SK-N-SH treated with all-trans-retinoic acid at 6 μM for 48 hours (cell line): ENCODE measurements at regions not wholly inside any gene's neighbourhood (a gene's known extent, or its start where the extent isn't known, plus 50 kb on each side); places are given as distances from the start of the nearest gene placed in this dataset.

Experiments
- ATAC-seq: fragments of 200-7000 bp; cut with Tn5 transposase; 3 replicates; pipeline ENCODE4 v1.9.1; 2020; ENCODE audit warnings: mild to moderate bottlenecking, moderate library complexity
- BACH2 ChIP-seq: fragments of 250-450 bp; sonication (Bioruptor Pico); IDR thresholded peaks from 2 replicates; pipeline ENCODE4 v1.9.0; 2021; ENCODE audit warnings: mild to moderate bottlenecking, borderline replicate concordance
- CSDC2 ChIP-seq: fragments of 250-450 bp; sonication (Bioruptor Pico); IDR thresholded peaks from 2 replicates; pipeline ENCODE4 v1.5.0; 2020; ENCODE audit warnings: mild to moderate bottlenecking, moderate library complexity
- ESRRG ChIP-seq: fragments of 250-450 bp; sonication (Bioruptor Pico); IDR thresholded peaks from 2 replicates; pipeline ENCODE4 v1.6.1; 2021; ENCODE audit warnings: mild to moderate bottlenecking
- GLIS3 ChIP-seq: fragments of 250-450 bp; sonication (Bioruptor Pico); IDR thresholded peaks from 2 replicates; pipeline ENCODE4 v1.5.0; 2020; ENCODE audit warnings: mild to moderate bottlenecking, moderate library complexity
- ISL1 ChIP-seq: fragments of 250-450 bp; sonication (Bioruptor Pico); IDR thresholded peaks from 2 replicates; pipeline ENCODE4 v2.1.2; 2022; ENCODE audit warnings: mild to moderate bottlenecking, moderate library complexity
- OSR1 ChIP-seq: fragments of 250-450 bp; sonication (Bioruptor Pico); IDR thresholded peaks from 2 replicates; pipeline ENCODE4 v1.8.0; 2022; ENCODE audit warnings: moderate library complexity, mild to moderate bottlenecking, inconsistent platforms
- PATZ1 ChIP-seq: fragments of 250-450 bp; sonication (Bioruptor Pico); IDR thresholded peaks from 2 replicates; pipeline ENCODE4 v1.8.0; 2020; ENCODE audit warnings: mild to moderate bottlenecking, moderate library complexity, borderline replicate concordance
- PPARA ChIP-seq: fragments of 250-450 bp; sonication (Bioruptor Pico); IDR thresholded peaks from 2 replicates; pipeline ENCODE4 v1.5.0; 2020; ENCODE audit warnings: mild to moderate bottlenecking, borderline replicate concordance
- RARB ChIP-seq: fragments of 250-450 bp; sonication (Bioruptor Pico); IDR thresholded peaks from 2 replicates; pipeline ENCODE4 v1.8.0; 2021; ENCODE audit warnings: mild to moderate bottlenecking, moderate library complexity
- SNAI2 ChIP-seq: fragments of 250-450 bp; sonication (Bioruptor Pico); IDR thresholded peaks from 2 replicates; pipeline ENCODE4 v1.5.0; 2020; ENCODE audit warnings: mild to moderate bottlenecking, moderate library complexity
- TCF4 ChIP-seq: fragments of 250-450 bp; sonication (Bioruptor Pico); IDR thresholded peaks from 2 replicates; pipeline ENCODE4 v1.8.0; 2021; ENCODE audit warnings: mild to moderate bottlenecking, moderate library complexity, borderline replicate concordance
- TOX ChIP-seq: fragments of 250-450 bp; sonication (Bioruptor Pico); IDR thresholded peaks from 2 replicates; pipeline ENCODE4 v1.8.0; 2021; ENCODE audit warnings: mild to moderate bottlenecking, moderate library complexity, borderline replicate concordance
- ZFP3 ChIP-seq: fragments of 250-450 bp; sonication (Bioruptor Pico); IDR thresholded peaks from 2 replicates; pipeline ENCODE4 v1.5.0; 2020; ENCODE audit warnings: mild to moderate bottlenecking, moderate library complexity
- ZFP30 ChIP-seq: fragments of 450-650 bp; formaldehyde crosslinking; IDR thresholded peaks from 2 replicates; pipeline ENCODE4 v1.5.0; 2022; ENCODE audit warnings: mild to moderate bottlenecking, moderate library complexity
- ZNF565 ChIP-seq: fragments of 450-650 bp; formaldehyde crosslinking; conservative IDR thresholded peaks from 2 replicates; pipeline ENCODE4 v1.5.0; 2020; ENCODE audit warnings: low read depth, mild to moderate bottlenecking, moderate library complexity
- ZNF70 ChIP-seq: fragments of 450-650 bp; formaldehyde crosslinking; IDR thresholded peaks from 2 replicates; pipeline ENCODE4 v1.5.0; 2020; ENCODE audit warnings: mild to moderate bottlenecking, moderate library complexity
- ZNF8 ChIP-seq: fragments of 450-650 bp; formaldehyde crosslinking; IDR thresholded peaks from 2 replicates; pipeline ENCODE4 v1.5.0; 2020; ENCODE audit warnings: mild to moderate bottlenecking, moderate library complexity
- TF ChIP-seq, protein P1 (sequence below): fragments of 250-450 bp; sonication (Bioruptor Pico); IDR thresholded peaks from 2 replicates; pipeline ENCODE4 v1.5.1; 2020; ENCODE audit warnings: low read depth, mild to moderate bottlenecking, moderate library complexity
- TF ChIP-seq, protein P2 (sequence below): fragments of 250-450 bp; sonication (Bioruptor Pico); IDR thresholded peaks from 2 replicates; pipeline ENCODE4 v1.8.0; 2021; ENCODE audit warnings: low read depth, mild to moderate bottlenecking, moderate library complexity, borderline replicate concordance
- TF ChIP-seq, protein P3 (sequence below): fragments of 250-450 bp; sonication (Bioruptor Pico); IDR thresholded peaks from 2 replicates; pipeline ENCODE4 v1.5.0; 2020; ENCODE audit warnings: mild to moderate bottlenecking, moderate library complexity

DNA sequence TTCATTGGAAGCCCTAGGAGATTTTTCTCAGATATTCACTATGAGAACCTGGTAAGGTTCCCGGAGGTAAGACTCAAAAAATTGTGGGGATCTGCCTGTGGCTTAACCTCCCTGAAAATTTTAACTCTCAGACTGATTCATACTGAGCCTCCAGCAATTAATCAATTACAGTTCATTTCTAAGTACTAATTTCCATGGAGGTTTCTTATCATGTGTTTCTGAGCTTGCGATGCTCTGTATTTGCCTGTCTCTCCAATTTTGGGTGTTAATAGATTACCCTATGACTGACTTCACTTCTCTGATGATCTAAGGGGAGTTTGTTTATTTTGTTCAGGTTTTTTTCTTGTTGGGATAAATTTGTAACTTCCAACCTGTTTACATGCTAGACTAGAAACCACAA is 215.4 kb upstream of the TMEM196 start:
- TF ChIP-seq TCF4 (CRISPR knock-in tag) (no peak), OSR1 (CRISPR knock-in tag) (no peak), PATZ1 (no peak), ESRRG (no peak), PPARA (CRISPR knock-in tag) (no peak), GLIS3 (CRISPR knock-in tag) (no peak)
- TF ChIP-seq, all 23 proteins: peak for 0
- no peak for ATAC-seq

- no peak for TF ChIP-seq GLIS3 (CRISPR knock-in tag)
- TF ChIP-seq TCF4 (CRISPR knock-in tag) = no peak
- no peak for TF ChIP-seq ZFP30 (CRISPR knock-in tag)
- no peak for TF ChIP-seq ZFP3 (CRISPR knock-in tag)
- TF ChIP-seq ZNF565 (CRISPR knock-in tag) = no peak
- TF ChIP-seq PATZ1 = no peak
- TF ChIP-seq, protein P1, sequence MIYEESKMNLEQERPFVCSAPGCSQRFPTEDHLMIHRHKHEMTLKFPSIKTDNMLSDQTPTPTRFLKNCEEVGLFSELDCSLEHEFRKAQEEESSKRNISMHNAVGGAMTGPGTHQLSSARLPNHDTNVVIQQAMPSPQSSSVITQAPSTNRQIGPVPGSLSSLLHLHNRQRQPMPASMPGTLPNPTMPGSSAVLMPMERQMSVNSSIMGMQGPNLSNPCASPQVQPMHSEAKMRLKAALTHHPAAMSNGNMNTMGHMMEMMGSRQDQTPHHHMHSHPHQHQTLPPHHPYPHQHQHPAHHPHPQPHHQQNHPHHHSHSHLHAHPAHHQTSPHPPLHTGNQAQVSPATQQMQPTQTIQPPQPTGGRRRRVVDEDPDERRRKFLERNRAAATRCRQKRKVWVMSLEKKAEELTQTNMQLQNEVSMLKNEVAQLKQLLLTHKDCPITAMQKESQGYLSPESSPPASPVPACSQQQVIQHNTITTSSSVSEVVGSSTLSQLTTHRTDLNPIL (CRISPR knock-in tag) = no peak
- TF ChIP-seq CSDC2 (CRISPR knock-in tag) = no peak
- TF ChIP-seq RARB = no peak
- TF ChIP-seq ISL1 (CRISPR knock-in tag) = no peak
- TF ChIP-seq ZNF8 (CRISPR knock-in tag) = no peak
- TF ChIP-seq TOX = no peak
- no peak for TF ChIP-seq SNAI2 (CRISPR knock-in tag)
- TF ChIP-seq, protein P2, sequence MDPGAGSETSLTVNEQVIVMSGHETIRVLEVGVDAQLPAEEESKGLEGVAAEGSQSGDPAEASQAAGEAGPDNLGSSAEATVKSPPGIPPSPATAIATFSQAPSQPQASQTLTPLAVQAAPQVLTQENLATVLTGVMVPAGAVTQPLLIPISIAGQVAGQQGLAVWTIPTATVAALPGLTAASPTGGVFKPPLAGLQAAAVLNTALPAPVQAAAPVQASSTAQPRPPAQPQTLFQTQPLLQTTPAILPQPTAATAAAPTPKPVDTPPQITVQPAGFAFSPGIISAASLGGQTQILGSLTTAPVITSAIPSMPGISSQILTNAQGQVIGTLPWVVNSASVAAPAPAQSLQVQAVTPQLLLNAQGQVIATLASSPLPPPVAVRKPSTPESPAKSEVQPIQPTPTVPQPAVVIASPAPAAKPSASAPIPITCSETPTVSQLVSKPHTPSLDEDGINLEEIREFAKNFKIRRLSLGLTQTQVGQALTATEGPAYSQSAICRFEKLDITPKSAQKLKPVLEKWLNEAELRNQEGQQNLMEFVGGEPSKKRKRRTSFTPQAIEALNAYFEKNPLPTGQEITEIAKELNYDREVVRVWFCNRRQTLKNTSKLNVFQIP (CRISPR knock-in tag) = no peak
- no peak for TF ChIP-seq BACH2 (CRISPR knock-in tag)
- no peak; the same call in 2 of the 3 replicates for ATAC-seq
Observed at GRCh38 chr7:19984231-19984632, 210.8 kb upstream of the TMEM196 start.

DNA sequence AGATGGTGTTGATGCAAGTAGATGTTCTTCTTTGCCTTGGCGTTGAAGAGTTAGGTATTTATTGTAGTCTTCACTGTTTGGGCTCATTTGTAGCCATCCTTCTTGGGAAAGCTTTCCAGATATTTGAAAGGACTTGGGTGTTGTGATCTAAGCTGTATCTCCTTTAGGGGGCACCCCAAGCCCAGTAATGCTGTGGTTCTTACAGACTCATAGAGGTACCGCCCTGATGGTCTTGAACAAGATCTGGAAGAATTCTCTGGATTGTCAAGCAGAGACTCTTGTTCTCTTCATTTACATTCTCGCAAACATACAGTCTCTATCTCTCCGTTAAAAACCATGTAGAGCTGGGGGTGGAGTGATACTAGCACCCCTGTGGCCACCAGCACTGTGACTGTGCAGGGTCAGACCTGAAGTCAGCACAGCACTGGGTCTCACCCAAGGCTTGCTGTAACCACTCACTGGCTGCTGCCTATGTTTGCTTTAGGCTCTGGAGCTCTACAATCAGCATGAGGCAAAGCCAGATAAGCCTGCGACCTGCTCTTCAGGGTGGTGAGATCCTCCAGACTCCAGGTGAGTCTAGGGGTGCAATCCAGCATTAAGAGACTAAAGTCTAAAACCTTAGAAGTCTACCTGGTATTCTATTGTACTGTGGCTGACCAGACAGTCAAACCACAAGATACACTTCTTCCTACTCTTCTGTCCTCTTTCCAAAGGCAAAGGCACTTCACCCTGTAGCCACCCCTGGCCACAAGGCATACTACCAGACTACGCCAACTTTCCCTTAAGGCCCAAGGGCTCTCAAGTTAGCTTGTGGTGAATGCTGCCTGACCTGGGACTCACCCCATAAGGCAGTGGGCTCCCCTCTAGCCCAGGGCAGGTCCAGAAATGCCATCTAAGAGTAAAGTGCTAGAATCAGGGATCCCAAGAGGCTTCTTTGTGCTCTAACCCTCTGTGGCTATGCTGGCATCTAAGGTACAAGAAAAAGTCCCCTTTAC is 209.7 kb upstream of the TMEM196 start:
- TF ChIP-seq ISL1 (CRISPR knock-in tag) (no peak), ESRRG (no peak), GLIS3 (CRISPR knock-in tag) (no peak), ZNF70 (CRISPR knock-in tag) (no peak), ZNF565 (CRISPR knock-in tag) (no peak), OSR1 (CRISPR knock-in tag) (no peak), ZFP3 (CRISPR knock-in tag) (no peak), BACH2 (CRISPR knock-in tag) (no peak), TCF4 (CRISPR knock-in tag) (no peak), CSDC2 (CRISPR knock-in tag) (no peak)
- TF ChIP-seq, protein P2 (CRISPR knock-in tag) = no peak
- TF ChIP-seq, protein P3, sequence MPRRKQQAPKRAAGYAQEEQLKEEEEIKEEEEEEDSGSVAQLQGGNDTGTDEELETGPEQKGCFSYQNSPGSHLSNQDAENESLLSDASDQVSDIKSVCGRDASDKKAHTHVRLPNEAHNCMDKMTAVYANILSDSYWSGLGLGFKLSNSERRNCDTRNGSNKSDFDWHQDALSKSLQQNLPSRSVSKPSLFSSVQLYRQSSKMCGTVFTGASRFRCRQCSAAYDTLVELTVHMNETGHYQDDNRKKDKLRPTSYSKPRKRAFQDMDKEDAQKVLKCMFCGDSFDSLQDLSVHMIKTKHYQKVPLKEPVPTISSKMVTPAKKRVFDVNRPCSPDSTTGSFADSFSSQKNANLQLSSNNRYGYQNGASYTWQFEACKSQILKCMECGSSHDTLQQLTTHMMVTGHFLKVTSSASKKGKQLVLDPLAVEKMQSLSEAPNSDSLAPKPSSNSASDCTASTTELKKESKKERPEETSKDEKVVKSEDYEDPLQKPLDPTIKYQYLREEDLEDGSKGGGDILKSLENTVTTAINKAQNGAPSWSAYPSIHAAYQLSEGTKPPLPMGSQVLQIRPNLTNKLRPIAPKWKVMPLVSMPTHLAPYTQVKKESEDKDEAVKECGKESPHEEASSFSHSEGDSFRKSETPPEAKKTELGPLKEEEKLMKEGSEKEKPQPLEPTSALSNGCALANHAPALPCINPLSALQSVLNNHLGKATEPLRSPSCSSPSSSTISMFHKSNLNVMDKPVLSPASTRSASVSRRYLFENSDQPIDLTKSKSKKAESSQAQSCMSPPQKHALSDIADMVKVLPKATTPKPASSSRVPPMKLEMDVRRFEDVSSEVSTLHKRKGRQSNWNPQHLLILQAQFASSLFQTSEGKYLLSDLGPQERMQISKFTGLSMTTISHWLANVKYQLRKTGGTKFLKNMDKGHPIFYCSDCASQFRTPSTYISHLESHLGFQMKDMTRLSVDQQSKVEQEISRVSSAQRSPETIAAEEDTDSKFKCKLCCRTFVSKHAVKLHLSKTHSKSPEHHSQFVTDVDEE = no peak
- peak; percentile 71 for ATAC-seq
